HG03558 (cell line): ENCODE measurements at regions not wholly inside any gene's neighbourhood (a gene's known extent, or its start where the extent isn't known, plus 50 kb on each side); places are given as distances from the start of the nearest gene placed in this dataset.

ENCODE experiments used
- ATAC-seq: cut with Tn5 transposase; IDR thresholded peaks from one replicate; pipeline ENCODE4 v1.9.1; 2021; ENCODE audit warnings: moderate number of reproducible peaks; ENCODE audit not compliant: unreplicated experiment; ENCODE audit errors: extremely low read depth

GRCh38 chr1:62978741-62979140 lies 194.8 kb downstream of the ATG4C start:
- no peak for ATAC-seq

GRCh38 chr1:62981434-62981833 lies 197.5 kb downstream of the ATG4C start:
- ATAC-seq = no peak

GRCh38 chr1:62988867-62989266 lies 204.9 kb downstream of the ATG4C start:
- no peak for ATAC-seq

GRCh38 chr1:62989497-62989896 lies 205.6 kb downstream of the ATG4C start:
- ATAC-seq = no peak

GRCh38 chr1:62991152-62991551 lies 207.2 kb downstream of the ATG4C start:
- ATAC-seq = no peak

GRCh38 chr1:62993844-62994243 lies 209.9 kb downstream of the ATG4C start:
- no peak for ATAC-seq

GRCh38 chr1:62995173-62995572 lies 211.2 kb downstream of the ATG4C start:
- no peak for ATAC-seq

- no peak for ATAC-seq
Measured at GRCh38 chr1:62997884-62998283, 214.0 kb downstream of the ATG4C start.

GRCh38 chr1:62998845-62999649 lies 215.1 kb downstream of the ATG4C start:
- ATAC-seq = no peak

- ATAC-seq = no peak
Measured at GRCh38 chr1:63000508-63000907, 216.6 kb downstream of the ATG4C start.

GRCh38 chr1:63004868-63005267 lies 220.9 kb downstream of the ATG4C start:
- ATAC-seq = no peak

GRCh38 chr1:63005812-63006211 lies 221.9 kb downstream of the ATG4C start:
- ATAC-seq = no peak

GRCh38 chr1:63009421-63009820 lies 225.5 kb downstream of the ATG4C start:
- ATAC-seq = no peak

GRCh38 chr1:63010913-63011660 lies 227.2 kb downstream of the ATG4C start:
- ATAC-seq = no peak

GRCh38 chr1:63012339-63012738 lies 228.4 kb downstream of the ATG4C start:
- no peak for ATAC-seq

GRCh38 chr1:63014267-63014666 lies 230.3 kb downstream of the ATG4C start:
- ATAC-seq = no peak

- ATAC-seq = no peak
Measured at GRCh38 chr1:63022319-63022718, 238.4 kb downstream of the ATG4C start.

GRCh38 chr1:63023171-63023570 lies 239.2 kb downstream of the ATG4C start:
- ATAC-seq = no peak

- no peak for ATAC-seq
Measured at GRCh38 chr1:63023637-63024036, 239.7 kb downstream of the ATG4C start.

GRCh38 chr1:63024132-63024531 lies 240.2 kb downstream of the ATG4C start:
- ATAC-seq = no peak

GRCh38 chr1:63027176-63027575 lies 243.2 kb downstream of the ATG4C start:
- no peak for ATAC-seq

- no peak for ATAC-seq
Measured at GRCh38 chr1:63032171-63032570, 248.2 kb downstream of the ATG4C start.
